H1 (cell line): ENCODE measurements at regions not wholly inside any gene's neighbourhood (a gene's known extent, or its start where the extent isn't known, plus 50 kb on each side); places are given as distances from the start of the nearest gene placed in this dataset.

Experiments
- CTCF ChIA-PET: fragments of 300-600 bp; sonication (Branson Sonifier 250); formaldehyde crosslinking; loops from one replicate; lab custom pipeline; 2021; ENCODE audit not compliant: partially characterized antibody; lab: Charles Lee
- POLR2A ChIA-PET: fragments of 300-600 bp; sonication (Branson Sonifier 250); formaldehyde crosslinking; loops from one replicate; lab custom pipeline; 2021; ENCODE audit warnings: inconsistent platforms; ENCODE audit not compliant: partially characterized antibody; lab: Charles Lee
- DNase-seq, 2 experiments: peaks; one replicate each; pipeline versions ENCODE4 v3.0.0 to v3.0.0-alpha.2; 2010 to 2022; ENCODE audit warnings: low spot score in 2 of 2, low read depth in 1 of 2, mixed read lengths in 1 of 2
- FAIRE-seq: peaks from 2 replicates; lab custom pipeline; 2011; peaks lifted over from hg19 to GRCh38; lab: Jason Lieb, UNC
- H2AFZ ChIP-seq: 2 replicates; pipeline ENCODE4 v1.8.1; 2012; ENCODE audit warnings: low read length, inconsistent platforms
- H2AK5ac ChIP-seq: 2 replicates; pipeline ENCODE4 v1.6.1; 2013; ENCODE audit warnings: low read depth, low read length
- H2BK120ac ChIP-seq: replicated peaks from 2 replicates; pipeline ENCODE3; 2013; ENCODE audit warnings: low read depth, low read length, inconsistent platforms
- H2BK12ac ChIP-seq: 2 replicates; pipeline ENCODE4 v1.6.1; 2013; ENCODE audit warnings: low read depth, low read length
- H2BK15ac ChIP-seq: 2 replicates; pipeline ENCODE4 v1.6.1; 2013; ENCODE audit warnings: low read length
- H2BK20ac ChIP-seq: 2 replicates; pipeline ENCODE4 v1.6.1; 2013; ENCODE audit warnings: low read length
- H2BK5ac ChIP-seq: 2 replicates; pipeline ENCODE4 v1.6.1; 2013; ENCODE audit warnings: low read depth, low read length
- H3K14ac ChIP-seq: 2 replicates; pipeline ENCODE4 v1.6.1; 2013; ENCODE audit warnings: inconsistent platforms; ENCODE audit not compliant: insufficient read length
- H3K18ac ChIP-seq: 2 replicates; pipeline ENCODE4 v1.6.1; 2013; ENCODE audit warnings: low read length; ENCODE audit errors: extremely low read depth
- H3K23ac ChIP-seq: 2 replicates; pipeline ENCODE4 v1.6.1; 2013; ENCODE audit warnings: inconsistent platforms; ENCODE audit not compliant: insufficient read length
- H3K23me2 ChIP-seq: 2 replicates; pipeline ENCODE4 v1.6.1; 2013; ENCODE audit warnings: low read depth, low read length
- H3K27ac ChIP-seq: 2 replicates; pipeline ENCODE4 v1.6.1; 2011; ENCODE audit warnings: low read depth, low read length, inconsistent platforms
- H3K27me3 ChIP-seq, 4 experiments: replicated peaks in 1 of 4; 1 replicate in 1 of 4; 2 replicates in 3 of 4; pipeline versions ENCODE4 v1.6.1 to v1.8.1; 2011 to 2013; ENCODE audit warnings: low read length in 3 of 4, mild to moderate bottlenecking in 3 of 4, inconsistent platforms in 2 of 4, mixed read lengths in 2 of 4, moderate library complexity in 1 of 4; ENCODE audit not compliant: control insufficient read depth in 3 of 4, insufficient read depth in 3 of 4; ENCODE audit errors: extremely low read depth in 1 of 4
- H3K36me3 ChIP-seq, 4 experiments: 2 replicates each; pipeline versions ENCODE4 v1.6.1 to v1.8.1; 2011 to 2013; ENCODE audit warnings: mild to moderate bottlenecking in 4 of 4, low read length in 3 of 4, moderate library complexity in 2 of 4, control low read depth in 1 of 4, inconsistent platforms in 1 of 4; ENCODE audit not compliant: insufficient read depth in 4 of 4, control insufficient read depth in 2 of 4
- H3K4ac ChIP-seq: replicated peaks from 2 replicates; pipeline ENCODE3; 2013; ENCODE audit warnings: low read length, low read depth, mixed read lengths, inconsistent platforms; ENCODE audit not compliant: insufficient read length
- H3K4me1 ChIP-seq, 4 experiments: replicated peaks in 1 of 4; 1 replicate in 1 of 4; 2 replicates in 3 of 4; pipeline versions ENCODE4 v1.6.1 to v1.8.1; 2011 to 2013; ENCODE audit warnings: low read length in 3 of 4, inconsistent platforms in 2 of 4, mixed read lengths in 1 of 4; ENCODE audit not compliant: insufficient read depth in 4 of 4, control insufficient read depth in 3 of 4
- H3K4me2 ChIP-seq, 2 experiments: 2 replicates each; pipeline versions ENCODE4 v1.6.1 to v1.8.1; 2011 to 2013; ENCODE audit warnings: low read depth in 2 of 2, low read length in 2 of 2, control low read depth in 1 of 2, inconsistent platforms in 1 of 2, mild to moderate bottlenecking in 1 of 2; ENCODE audit not compliant: insufficient read depth in 1 of 2
- H3K4me3 ChIP-seq, 4 experiments: fragments of 200-600, 300-600 bp in 1 of 4; sonication (generic), shearing (Covaris generic), sonication (Bioruptor Twin) in 1 of 4; 2 replicates each; pipeline versions ENCODE4 v1.5.1 to v1.8.1; 2011 to 2016; ENCODE audit warnings: low read length in 4 of 4, low read depth in 3 of 4, control low read depth in 2 of 4, inconsistent platforms in 2 of 4, mild to moderate bottlenecking in 2 of 4, mixed read lengths in 1 of 4, moderate library complexity in 1 of 4; ENCODE audit not compliant: insufficient read depth in 2 of 4; ENCODE audit errors: extremely low read depth in 1 of 4
- H3K56ac ChIP-seq: replicated peaks from 2 replicates; pipeline ENCODE3; 2013; ENCODE audit warnings: low read depth, mild to moderate bottlenecking, mixed read lengths, low read length, inconsistent platforms; ENCODE audit not compliant: insufficient read length
- H3K79me1 ChIP-seq: 2 replicates; pipeline ENCODE4 v1.6.1; 2013; ENCODE audit warnings: low read depth, low read length, control low read depth
- H3K79me2 ChIP-seq, 2 experiments: 2 replicates each; pipeline versions ENCODE4 v1.6.1 to v1.8.1; 2012 to 2013; ENCODE audit warnings: low read length in 2 of 2, mild to moderate bottlenecking in 2 of 2, inconsistent platforms in 1 of 2; ENCODE audit not compliant: insufficient read depth in 2 of 2, control insufficient read depth in 1 of 2
- H3K9ac ChIP-seq, 4 experiments: replicated peaks in 1 of 4; 1 replicate in 1 of 4; 2 replicates in 3 of 4; pipeline versions ENCODE4 v1.6.1 to v1.8.1; 2011 to 2013; ENCODE audit warnings: low read depth in 3 of 4, low read length in 3 of 4, control low read depth in 2 of 4, mild to moderate bottlenecking in 2 of 4, moderate library complexity in 2 of 4, inconsistent platforms in 1 of 4; ENCODE audit errors: extremely low read depth in 1 of 4
- H3K9me3 ChIP-seq, 2 experiments: 2 replicates each; pipeline versions ENCODE4 v1.6.1 to v1.8.1; 2012 to 2013; ENCODE audit warnings: mild to moderate bottlenecking in 2 of 2, moderate library complexity in 2 of 2, control low read depth in 1 of 2, inconsistent platforms in 1 of 2, low read depth in 1 of 2, low read length in 1 of 2, mixed read lengths in 1 of 2; ENCODE audit not compliant: insufficient read depth in 2 of 2
- H4K20me1 ChIP-seq, 2 experiments: replicated peaks in 1 of 2; 2 replicates each; pipeline versions ENCODE3 to v1.8.1; 2011 to 2013; ENCODE audit warnings: inconsistent platforms in 2 of 2, low read length in 2 of 2, mild to moderate bottlenecking in 1 of 2; ENCODE audit not compliant: insufficient read depth in 2 of 2, control insufficient read depth in 1 of 2
- H4K5ac ChIP-seq: 2 replicates; pipeline ENCODE4 v1.6.1; 2013; ENCODE audit warnings: low read length, low read depth, mixed read lengths, inconsistent platforms; ENCODE audit not compliant: insufficient read length
- H4K8ac ChIP-seq: 2 replicates; pipeline ENCODE4 v1.8.0; 2013; ENCODE audit warnings: mild to moderate bottlenecking, moderate library complexity, low read length, inconsistent platforms; ENCODE audit not compliant: insufficient read depth; ENCODE audit errors: extremely low read depth
- H4K91ac ChIP-seq: replicated peaks from 2 replicates; pipeline ENCODE3; 2013; ENCODE audit warnings: low read length, mixed read lengths, inconsistent platforms; ENCODE audit not compliant: insufficient read length
- EP300 ChIP-seq, 2 experiments: IDR thresholded peaks; 1 replicate in 1 of 2; 2 replicates in 1 of 2; pipeline ENCODE4 v1.6.1; 2011 to 2012; ENCODE audit warnings: low read depth in 2 of 2, low read length in 2 of 2, mild to moderate bottlenecking in 2 of 2, borderline replicate concordance in 1 of 2, inconsistent platforms in 1 of 2, moderate library complexity in 1 of 2
- NRF1 ChIP-seq: IDR thresholded peaks from 2 replicates; pipeline ENCODE4 v1.6.1; 2011; ENCODE audit warnings: mild to moderate bottlenecking, low read depth, low read length, improper control_type of control experiment
- SAP30 ChIP-seq: fragments of 300-600 bp; sonication (generic); IDR thresholded peaks from 2 replicates; pipeline ENCODE4 v1.7.1; 2012; ENCODE audit warnings: low read length, moderate library complexity, mild to moderate bottlenecking, inconsistent platforms; ENCODE audit not compliant: insufficient read depth, insufficient replicate concordance
- WGBS, 2 experiments: shearing (Covaris generic) in 1 of 2; methylation state at CpG; one replicate each; pipeline versions ENCODE4 v1.1.6 to v1.1.7; 2013 to 2015; ENCODE audit warnings: low lambda C conversion rate in 2 of 2, mixed read lengths in 2 of 2, inconsistent platforms in 1 of 2, low coverage in 1 of 2, missing lambda C conversion rate in 1 of 2; ENCODE audit not compliant: insufficient replicate concordance in 2 of 2, insufficient coverage in 1 of 2, insufficient read length in 1 of 2; ENCODE audit errors: extremely low coverage in 1 of 2, missing lambda C conversion rate in 1 of 2; 5-methylcytosine and 5-hydroxymethylcytosine counted together
- TF ChIP-seq, protein P1 (sequence below): IDR thresholded peaks from 2 replicates; pipeline ENCODE4 v1.6.1; 2012; ENCODE audit warnings: inconsistent platforms

GRCh38 chr17:51385208-51385607 is 124.9 kb downstream of the UTP18 start:
- H2BK120ac ChIP-seq = no peak overlapping the region
- H3K27me3 ChIP-seq = no peaks in the 10 kb centered on the region
- no peak overlapping the region for H2BK15ac ChIP-seq
- no peak overlapping the region for H2AK5ac ChIP-seq
- H4K20me1 ChIP-seq = no peaks in the 10 kb centered on the region
- H3K4me3 ChIP-seq = no peak overlapping the region
- DNase-seq = no peak
- no peak overlapping the region for H2AFZ ChIP-seq
- H3K23ac ChIP-seq = no peak overlapping the region
- H3K79me2 ChIP-seq = no peaks in the 10 kb centered on the region
- H3K23me2 ChIP-seq = no peaks in the 10 kb centered on the region; the same call in 1 of the 2 replicates
- no peak overlapping the region for H4K91ac ChIP-seq
- no peak overlapping the region for H3K27ac ChIP-seq
- H3K56ac ChIP-seq = no peak overlapping the region
- no peaks in the 10 kb centered on the region for H3K79me1 ChIP-seq
- H3K14ac ChIP-seq = no peak overlapping the region
- WGBS, 2 experiments = 95% methylated on average over 20 of the region's 20 CpGs; no CpG with 5 or more reads in 1 of the 2 experiments
- H2BK5ac ChIP-seq = no peak overlapping the region
- H3K9me3 ChIP-seq = no peaks in the 10 kb centered on the region
- H3K36me3 ChIP-seq = no peaks in the 10 kb centered on the region
- CTCF ChIA-PET = interaction anchor here (1.0 to 1.8 kb wide), 4 partner anchors 10 to 86 kb away, joined by 4 to 8 read pairs (median 4); no protein-coding TSS in a partner anchor
- H2BK12ac ChIP-seq = no peak overlapping the region
- H3K4me2 ChIP-seq = no peak overlapping the region
- FAIRE-seq = no peak
- POLR2A ChIA-PET = no interaction called here
- H3K4me1 ChIP-seq = no peaks in the 10 kb centered on the region; a peak in 1 of 7 replicates
- no peak overlapping the region for H4K8ac ChIP-seq
- H4K5ac ChIP-seq = no peak overlapping the region
- H3K18ac ChIP-seq = no peak overlapping the region
- TF ChIP-seq SAP30 (no peak), NRF1 (no peak), EP300 (IDR thresholded peaks at IDR 0.05; ENCODE audit: borderline replicate concordance in 1 of 2, low read depth in 2 of 2, low read length in 2 of 2) (no peak)
- TF ChIP-seq, protein P1, sequence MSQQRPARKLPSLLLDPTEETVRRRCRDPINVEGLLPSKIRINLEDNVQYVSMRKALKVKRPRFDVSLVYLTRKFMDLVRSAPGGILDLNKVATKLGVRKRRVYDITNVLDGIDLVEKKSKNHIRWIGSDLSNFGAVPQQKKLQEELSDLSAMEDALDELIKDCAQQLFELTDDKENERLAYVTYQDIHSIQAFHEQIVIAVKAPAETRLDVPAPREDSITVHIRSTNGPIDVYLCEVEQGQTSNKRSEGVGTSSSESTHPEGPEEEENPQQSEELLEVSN = no peak
- no peak overlapping the region for H3K9ac ChIP-seq
- no peak overlapping the region for H3K4ac ChIP-seq
- H2BK20ac ChIP-seq = no peak overlapping the region
